H9 (cell line): ENCODE measurements at regions not wholly inside any gene's neighbourhood (a gene's known extent, or its start where the extent isn't known, plus 50 kb on each side); places are given as distances from the start of the nearest gene placed in this dataset.

ENCODE experiments used
- DNase-seq: peaks from one replicate; pipeline ENCODE4 v3.0.0-alpha.2; 2017
- H2AFZ ChIP-seq: one replicate; pipeline ENCODE4 v1.6.1; 2013; ENCODE audit warnings: mild to moderate bottlenecking, low read length, control low read depth, moderate library complexity
- H2AK5ac ChIP-seq: 2 replicates; pipeline ENCODE4 v1.6.1; 2013; ENCODE audit warnings: low read length, control low read depth, mixed read lengths; ENCODE audit not compliant: insufficient read length
- H2BK120ac ChIP-seq: one replicate; pipeline ENCODE4 v1.6.1; 2013; ENCODE audit warnings: low read depth, mild to moderate bottlenecking, low read length, control low read depth, inconsistent platforms; ENCODE audit not compliant: poor library complexity, severe bottlenecking
- H2BK12ac ChIP-seq: 2 replicates; pipeline ENCODE4 v1.6.1; 2013; ENCODE audit warnings: low read length, control low read depth, mixed read lengths, low read depth; ENCODE audit not compliant: insufficient read length
- H2BK15ac ChIP-seq: 2 replicates; pipeline ENCODE4 v1.6.1; 2013; ENCODE audit warnings: low read depth, low read length, control low read depth
- H2BK20ac ChIP-seq: one replicate; pipeline ENCODE4 v1.6.1; 2013; ENCODE audit warnings: low read depth, mild to moderate bottlenecking, low read length, control low read depth, inconsistent platforms; ENCODE audit not compliant: poor library complexity, severe bottlenecking
- H2BK5ac ChIP-seq: 2 replicates; pipeline ENCODE4 v1.6.1; 2013; ENCODE audit warnings: low read length, control low read depth, mixed read lengths; ENCODE audit not compliant: insufficient read length
- H3K14ac ChIP-seq: 2 replicates; pipeline ENCODE4 v1.6.1; 2013; ENCODE audit warnings: low read length, control low read depth; ENCODE audit not compliant: insufficient read depth
- H3K18ac ChIP-seq: 2 replicates; pipeline ENCODE4 v1.6.1; 2013; ENCODE audit warnings: low read depth, mild to moderate bottlenecking, mixed read lengths, low read length, control low read depth; ENCODE audit not compliant: insufficient read length
- H3K23ac ChIP-seq: 2 replicates; pipeline ENCODE4 v1.6.1; 2013; ENCODE audit warnings: low read length, control low read depth, mixed read lengths, low read depth; ENCODE audit not compliant: insufficient read length
- H3K23me2 ChIP-seq: 2 replicates; pipeline ENCODE4 v1.6.1; 2013; ENCODE audit warnings: low read depth, mild to moderate bottlenecking, mixed read lengths, low read length, control low read depth; ENCODE audit not compliant: insufficient read length, poor library complexity, severe bottlenecking
- H3K27ac ChIP-seq: 2 replicates; pipeline ENCODE4 v1.5.1; 2013; ENCODE audit warnings: low read length, control low read depth, mixed read lengths, low read depth; ENCODE audit not compliant: insufficient read length
- H3K27me3 ChIP-seq: 2 replicates; pipeline ENCODE4 v1.6.1; 2013; ENCODE audit warnings: low read length, control low read depth, inconsistent platforms; ENCODE audit not compliant: insufficient read depth
- H3K4ac ChIP-seq: 2 replicates; pipeline ENCODE4 v1.6.1; 2013; ENCODE audit warnings: low read depth, mild to moderate bottlenecking, control low read depth, inconsistent platforms, low read length, moderate library complexity
- H3K4me1 ChIP-seq: 2 replicates; pipeline ENCODE4 v1.6.1; 2013; ENCODE audit warnings: low read length, control low read depth, inconsistent platforms; ENCODE audit not compliant: insufficient read depth
- H3K4me2 ChIP-seq: 2 replicates; pipeline ENCODE4 v1.6.1; 2013; ENCODE audit warnings: low read length, control low read depth, mixed read lengths; ENCODE audit not compliant: insufficient read length, insufficient read depth
- H3K56ac ChIP-seq: 2 replicates; pipeline ENCODE4 v1.6.1; 2013; ENCODE audit warnings: low read depth, mild to moderate bottlenecking, mixed read lengths, low read length, control low read depth; ENCODE audit not compliant: insufficient read length
- H3K79me1 ChIP-seq: 2 replicates; pipeline ENCODE4 v1.6.1; 2013; ENCODE audit warnings: low read depth, mild to moderate bottlenecking, moderate library complexity, low read length, control low read depth, inconsistent platforms; ENCODE audit not compliant: insufficient read depth, poor library complexity, severe bottlenecking
- H3K79me2 ChIP-seq: 2 replicates; pipeline ENCODE4 v1.6.1; 2013; ENCODE audit warnings: low read length, control low read depth, inconsistent platforms; ENCODE audit not compliant: insufficient read depth
- H3K9ac ChIP-seq: 2 replicates; pipeline ENCODE4 v1.6.1; 2013; ENCODE audit warnings: low read length, control low read depth, mixed read lengths; ENCODE audit not compliant: insufficient read length; ENCODE audit errors: extremely low read depth
- H3K9me3 ChIP-seq: one replicate; pipeline ENCODE4 v1.6.1; 2013; ENCODE audit warnings: low read depth, low read length, inconsistent platforms; ENCODE audit not compliant: control insufficient read depth
- H3T11ph ChIP-seq: one replicate; pipeline ENCODE4 v1.6.1; 2013; ENCODE audit warnings: mild to moderate bottlenecking, low read length, control low read depth, inconsistent platforms
- H4K20me1 ChIP-seq: one replicate; pipeline ENCODE4 v1.6.1; 2013; ENCODE audit not compliant: control insufficient read depth, insufficient read length, insufficient read depth
- H4K5ac ChIP-seq: 2 replicates; pipeline ENCODE4 v1.6.1; 2013; ENCODE audit warnings: low read depth, mild to moderate bottlenecking, mixed read lengths, low read length, control low read depth; ENCODE audit not compliant: insufficient read length
- H4K8ac ChIP-seq: replicated peaks from 2 replicates; pipeline ENCODE4 v1.6.1; 2013; ENCODE audit warnings: low read length, control low read depth, mixed read lengths, low read depth; ENCODE audit not compliant: insufficient read length
- H4K91ac ChIP-seq: 2 replicates; pipeline ENCODE4 v1.6.1; 2013; ENCODE audit warnings: low read depth, mild to moderate bottlenecking, moderate library complexity, mixed read lengths, low read length, control low read depth; ENCODE audit not compliant: insufficient read length
- H3K27ac Mint-ChIP-seq, 3 experiments: 2 replicates in 2 of 3; 3 replicates in 1 of 3; pipeline ENCODE4 v1.8.0; 2020 to 2021; ENCODE audit warnings: mixed read lengths in 3 of 3, mild to moderate bottlenecking in 1 of 3, moderate library complexity in 1 of 3
- H3K27me3 Mint-ChIP-seq: 2 replicates; pipeline ENCODE4 v1.8.0; 2021; ENCODE audit warnings: low read depth, mild to moderate bottlenecking, moderate library complexity, mixed read lengths
- H3K36me3 Mint-ChIP-seq, 3 experiments: 2 replicates in 2 of 3; 3 replicates in 1 of 3; pipeline ENCODE4 v1.8.0; 2020 to 2021; ENCODE audit warnings: low read depth in 3 of 3, mixed read lengths in 3 of 3; ENCODE audit not compliant: insufficient read depth in 1 of 3
- H3K4me1 Mint-ChIP-seq, 2 experiments: 2 replicates each; pipeline ENCODE4 v1.8.0; 2020; ENCODE audit warnings: mixed read lengths in 2 of 2
- H3K4me3 Mint-ChIP-seq, 2 experiments: 2 replicates in 1 of 2; 3 replicates in 1 of 2; pipeline ENCODE4 v1.8.0; 2020 to 2021; ENCODE audit warnings: mild to moderate bottlenecking in 2 of 2, mixed read lengths in 2 of 2, moderate library complexity in 1 of 2
- H3K9me3 Mint-ChIP-seq, 2 experiments: 2 replicates in 1 of 2; 3 replicates in 1 of 2; pipeline ENCODE4 v1.8.0; 2020; ENCODE audit warnings: mild to moderate bottlenecking in 2 of 2, mixed read lengths in 2 of 2, moderate library complexity in 1 of 2
- CTCF ChIP-seq: fragments of 200-600 bp; sonication (generic); conservative IDR thresholded peaks from 3 replicates; pipeline ENCODE4 v1.8.0; 2021; ENCODE audit warnings: antibody characterized with exemption, mild to moderate bottlenecking

- Histone ChIP-seq H4K91ac (no peak overlapping the region), H3K9ac (no peak overlapping the region), H2BK15ac (no peak overlapping the region), H3K18ac (no peak overlapping the region), H3K27me3 (no peaks in the 10 kb centered on the region), H2BK12ac (no peak overlapping the region), H2BK120ac (no peak overlapping the region), H2AK5ac (no peak overlapping the region), H3K4me2 (no peak overlapping the region), H2BK20ac (no peak overlapping the region), H3K79me2 (no peaks in the 10 kb centered on the region), H3K4me1 (peaks cover 3% of the 10 kb centered on the region; the same call in 1 of the 2 replicates), H3K23ac (no peak overlapping the region), H4K8ac (no peak overlapping the region), H3K27ac (no peak overlapping the region), H3K56ac (no peak overlapping the region), H3K79me1 (no peaks in the 10 kb centered on the region), H3K23me2 (no peaks in the 10 kb centered on the region), H3K9me3 (no peaks in the 10 kb centered on the region), H3K14ac (no peak overlapping the region), H2BK5ac (no peak overlapping the region), H2AFZ (no peak overlapping the region), H3K4ac (no peak overlapping the region), H4K20me1 (no peaks in the 10 kb centered on the region), H4K5ac (no peak overlapping the region), H3T11ph (no peak overlapping the region)
- Mint-ChIP-seq H3K27ac (no peak overlapping the region), H3K4me1 (peaks cover 11 to 18% of the 10 kb centered on the region in 2 experiments), H3K36me3 (no peaks in the 10 kb centered on the region), H3K9me3 (peaks cover 6 to 10% of the 10 kb centered on the region in 2 experiments; a peak in 3 of 5 replicates), H3K27me3 (peaks cover 24% of the 10 kb centered on the region), H3K4me3 (no peak overlapping the region)
- TF ChIP-seq CTCF = no peak
- peak; percentile 33 for DNase-seq
These were observed 390.9 kb upstream of the ADAMTS9 start for GRCh38 chr3:65078748-65079147.
